B cell (primary cell): ENCODE measurements at regions not wholly inside any gene's neighbourhood (a gene's known extent, or its start where the extent isn't known, plus 50 kb on each side); places are given as distances from the start of the nearest gene placed in this dataset.

Experiments used
- ATAC-seq: fragments of 200-7000 bp; cut with Tn5 transposase; one replicate; pipeline ENCODE4 v1.10.0; 2021; ENCODE audit warnings: low read depth, mild to moderate bottlenecking, moderate number of reproducible peaks, moderate library complexity
- CTCF ChIA-PET: fragments of 350-600 bp; sonication (Branson Sonifier 250); formaldehyde crosslinking; loops from one replicate; lab custom pipeline; 2021; ENCODE audit warnings: antibody characterized with exemption, inconsistent platforms; lab: Charles Lee
- POLR2A ChIA-PET: fragments of 350-600 bp; sonication (Branson Sonifier 250); formaldehyde crosslinking; loops from one replicate; lab custom pipeline; 2021; ENCODE audit warnings: antibody characterized with exemption; lab: Charles Lee
- DNase-seq: peaks from one replicate; pipeline ENCODE4 v3.0.0; 2013
- H2AFZ ChIP-seq: 2 replicates; pipeline ENCODE4 v1.6.1; 2012; ENCODE audit warnings: mild to moderate bottlenecking, low read depth, low read length; ENCODE audit not compliant: insufficient read depth, poor library complexity, severe bottlenecking
- H3K27ac ChIP-seq, 2 donors: 1 replicate in 1 of 2; 2 replicates in 1 of 2; pipeline ENCODE4 v1.5.1; 2012 to 2013; ENCODE audit warnings: low read length in 2 of 2, mild to moderate bottlenecking in 2 of 2, moderate library complexity in 1 of 2
- H3K27me3 ChIP-seq, 4 experiments: fragments of 200-600 bp in 1 of 4; sonication (generic) in 1 of 4; replicated peaks in 1 of 4; 1 replicate in 2 of 4; 2 replicates in 2 of 4; pipeline versions ENCODE4 v1.6.1 to v1.7.0; 2013 to 2016; ENCODE audit warnings: low read length in 3 of 4, mild to moderate bottlenecking in 2 of 4, mixed read lengths in 1 of 4, moderate library complexity in 1 of 4; ENCODE audit not compliant: insufficient read depth in 4 of 4, control insufficient read depth in 3 of 4; ENCODE audit errors: control extremely low read depth in 1 of 4
- H3K36me3 ChIP-seq, 2 experiments: replicated peaks in 1 of 2; 1 replicate in 1 of 2; 2 replicates in 1 of 2; pipeline versions ENCODE4 v1.6.1 to v1.7.1; 2013; ENCODE audit warnings: low read length in 1 of 2; ENCODE audit not compliant: insufficient read depth in 2 of 2, control insufficient read depth in 1 of 2; ENCODE audit errors: control extremely low read depth in 1 of 2, extremely low read depth in 1 of 2
- H3K4me1 ChIP-seq, 2 donors: fragments of 200-600 bp in 1 of 2; sonication (generic) in 1 of 2; 1 replicate in 1 of 2; 2 replicates in 1 of 2; pipeline versions ENCODE4 v1.5.1 to v1.6.1; 2013 to 2017; ENCODE audit warnings: low read length in 2 of 2; ENCODE audit not compliant: control insufficient read depth in 2 of 2, insufficient read depth in 2 of 2
- H3K4me2 ChIP-seq: replicated peaks from 2 replicates; pipeline ENCODE3; 2012; ENCODE audit warnings: mild to moderate bottlenecking, low read depth, low read length; ENCODE audit not compliant: poor library complexity, severe bottlenecking
- H3K4me3 ChIP-seq, 5 experiments: fragments of 200-600 bp in 1 of 5; sonication (generic) in 1 of 5; 1 replicate in 3 of 5; 2 replicates in 2 of 5; pipeline versions ENCODE4 v1.5.1 to v1.7.0; 2011 to 2016; ENCODE audit warnings: low read length in 4 of 5, mild to moderate bottlenecking in 4 of 5, low read depth in 2 of 5, control low read depth in 1 of 5, moderate library complexity in 1 of 5; ENCODE audit not compliant: insufficient read depth in 1 of 5; ENCODE audit errors: control extremely low read depth in 1 of 5, extremely low read depth in 1 of 5
- H3K79me2 ChIP-seq: fragments of 200-600 bp; sonication (generic); one replicate; pipeline ENCODE4 v1.6.0; 2016; ENCODE audit warnings: low read length; ENCODE audit not compliant: control insufficient read depth, insufficient read depth
- H3K9ac ChIP-seq: fragments of 200-600 bp; sonication (generic); 2 replicates; pipeline ENCODE4 v1.6.1; 2017; ENCODE audit warnings: mild to moderate bottlenecking, low read length, moderate library complexity
- H3K9me3 ChIP-seq, 3 donors: one replicate each; pipeline versions ENCODE4 v1.6.1 to v1.7.1; 2013; ENCODE audit warnings: low read length in 2 of 3; ENCODE audit not compliant: control insufficient read depth in 2 of 3, insufficient read depth in 1 of 3; ENCODE audit errors: control extremely low read depth in 1 of 3
- H4K20me1 ChIP-seq: 2 replicates; pipeline ENCODE4 v1.6.0; 2012; ENCODE audit warnings: mild to moderate bottlenecking, low read length; ENCODE audit not compliant: insufficient read depth, control insufficient read depth, poor library complexity, severe bottlenecking
- H3K27ac Mint-ChIP-seq: one replicate; pipeline ENCODE4 v1.8.0; 2021; ENCODE audit warnings: mixed read lengths
- H3K27me3 Mint-ChIP-seq: one replicate; pipeline ENCODE4 v1.8.0; 2021; ENCODE audit warnings: mixed read lengths
- H3K4me1 Mint-ChIP-seq: one replicate; pipeline ENCODE4 v1.8.0; 2021; ENCODE audit warnings: mixed read lengths
- H3K4me3 Mint-ChIP-seq: one replicate; pipeline ENCODE4 v1.8.0; 2021; ENCODE audit warnings: mixed read lengths
- H3K9me3 Mint-ChIP-seq: one replicate; pipeline ENCODE4 v1.8.0; 2022; ENCODE audit warnings: mixed read lengths; ENCODE audit not compliant: insufficient read depth
- CTCF ChIP-seq: fragments of 200-600 bp; IDR thresholded peaks from one replicate; pipeline ENCODE4 v1.8.0; 2022; ENCODE audit warnings: antibody characterized with exemption, mild to moderate bottlenecking
- EZH2 ChIP-seq: IDR thresholded peaks from 2 replicates; pipeline ENCODE4 v1.6.1; 2012; ENCODE audit warnings: borderline replicate concordance, low read depth, mild to moderate bottlenecking, moderate library complexity, low read length; ENCODE audit not compliant: insufficient read depth, poor library complexity, severe bottlenecking
- WGBS: methylation state at CpG from one replicate; pipeline ENCODE4 v1.1.5; 2013; ENCODE audit warnings: missing lambda C conversion rate; ENCODE audit not compliant: insufficient coverage; 5-methylcytosine and 5-hydroxymethylcytosine counted together
- intact Hi-C: fragments of 100-400 bp; cut with micrococcal nuclease; formaldehyde crosslinking; loops from one replicate; pipeline ENCODE4 v1.10.0; 2022

DNA sequence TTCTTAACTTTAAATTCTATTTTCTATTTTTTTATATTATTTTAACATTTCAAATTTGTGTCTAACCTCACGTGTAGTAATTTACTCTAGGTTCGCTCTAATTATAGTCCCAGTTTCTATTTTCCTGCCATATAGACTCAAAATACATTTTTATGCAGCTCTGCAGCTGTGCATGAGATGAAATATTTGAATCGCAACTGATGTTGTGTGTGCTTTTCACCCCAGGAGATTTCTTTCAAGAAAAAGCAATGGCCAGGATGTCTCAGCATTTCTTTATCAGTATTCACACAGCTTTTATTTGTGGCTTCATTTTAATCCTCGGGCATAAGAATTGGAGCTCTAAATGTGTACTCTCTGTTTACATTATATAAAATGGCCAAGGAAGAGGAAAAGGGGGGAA is 157.6 kb downstream of the HDGFL1 start:
- no CpG with 5 or more reads among the region's 4 CpGs for WGBS

GRCh38 chr6:22727710-22728109 is 158.3 kb downstream of the HDGFL1 start:
- Mint-ChIP-seq H3K4me3 (no peak overlapping the region), H3K27ac (no peak overlapping the region), H3K27me3 (no peaks in the 10 kb centered on the region), H3K9me3 (peaks cover 3% of the 10 kb centered on the region), H3K4me1 (no peaks in the 10 kb centered on the region)
- POLR2A ChIA-PET: no interaction called here
- Histone ChIP-seq H3K79me2 (no peaks in the 10 kb centered on the region), H3K27me3 (no peaks in the 10 kb centered on the region), H3K9ac (no peak overlapping the region), H3K4me3 (no peak overlapping the region), H3K27ac (no peak overlapping the region), H3K36me3 (no peaks in the 10 kb centered on the region), H3K4me1 (no peaks in the 10 kb centered on the region), H4K20me1 (no peaks in the 10 kb centered on the region), H2AFZ (no peak overlapping the region), H3K9me3 (peaks cover 0 to 4% (median 2%) of the 10 kb centered on the region in 3 donors), H3K4me2 (no peak overlapping the region)
- intact Hi-C loops: no loop called here
- TF ChIP-seq EZH2 (no peak), CTCF (no peak)
- CTCF ChIA-PET: no interaction called here
- 74% methylated on average over 3 of the region's 6 CpGs for WGBS
- no peak for DNase-seq
- ATAC-seq: no peak

More for the DNA sequence above, 157.6 kb downstream of the HDGFL1 start:
- ATAC-seq (no peak), DNase-seq (no peak)
- Histone ChIP-seq H3K9ac (no peak overlapping the region), H3K79me2 (no peaks in the 10 kb centered on the region), H3K4me1 (no peaks in the 10 kb centered on the region), H3K36me3 (no peaks in the 10 kb centered on the region), H3K27ac (no peak overlapping the region), H3K4me3 (no peak overlapping the region), H3K27me3 (no peaks in the 10 kb centered on the region), H3K9me3 (peaks cover 0 to 4% (median 2%) of the 10 kb centered on the region in 3 donors), H3K4me2 (no peak overlapping the region), H4K20me1 (no peaks in the 10 kb centered on the region), H2AFZ (no peak overlapping the region)
- H3K27me3 Mint-ChIP-seq: no peaks in the 10 kb centered on the region
- intact Hi-C loops: no loop called here
- ChIA-PET CTCF (no interaction called here), POLR2A (no interaction called here)
- H3K4me3 Mint-ChIP-seq: no peak overlapping the region
- H3K27ac Mint-ChIP-seq: no peak overlapping the region
- no peaks in the 10 kb centered on the region for H3K4me1 Mint-ChIP-seq
- TF ChIP-seq EZH2 (no peak), CTCF (no peak)
- H3K9me3 Mint-ChIP-seq: peaks cover 3% of the 10 kb centered on the region
